ENCODE measurements at regions not wholly inside any gene's neighbourhood (a gene's known extent, or its start where the extent isn't known, plus 50 kb on each side); places are given as distances from the start of the nearest gene placed in this dataset.

GRCh38 chr10:131406676-131407392, 95.3 kb upstream of the TCERG1L start:
- intact Hi-C loops (cut with micrococcal nuclease), result no loop called here
- H3K4me1 Mint-ChIP-seq, result no peaks in the 10 kb centered on the region
- no peak overlapping the region for H3K27ac Mint-ChIP-seq
- no peaks in the 10 kb centered on the region for H3K36me3 Mint-ChIP-seq (ENCODE audit: low read depth)
- DNase-seq, result no peak
- H3K4me3 Mint-ChIP-seq, result no peak overlapping the region
- H3K9me3 Mint-ChIP-seq, result no peaks in the 10 kb centered on the region
- H3K27me3 Mint-ChIP-seq, result no peaks in the 10 kb centered on the region

- H3K27ac Mint-ChIP-seq, result no peak overlapping the region
- intact Hi-C loops (cut with micrococcal nuclease), result no loop called here
- no peaks in the 10 kb centered on the region for H3K36me3 Mint-ChIP-seq (ENCODE audit: low read depth)
These were observed 107.2 kb upstream of the TCERG1L start for GRCh38 chr10:131418681-131419080.

GRCh38 chr10:131419797-131420196, 108.3 kb upstream of the TCERG1L start:
- Mint-ChIP-seq H3K27ac (no peak overlapping the region), H3K27me3 (no peaks in the 10 kb centered on the region), H3K36me3 (ENCODE audit: low read depth) (no peaks in the 10 kb centered on the region), H3K4me1 (no peaks in the 10 kb centered on the region), H3K9me3 (no peaks in the 10 kb centered on the region), H3K4me3 (no peak overlapping the region)
- intact Hi-C loops (cut with micrococcal nuclease), result no loop called here
- no peak for DNase-seq

More at GRCh38 chr10:131418681-131419080, 107.2 kb upstream of the TCERG1L start:
- DNase-seq, result no peak
- no peak overlapping the region for H3K4me3 Mint-ChIP-seq
- no peaks in the 10 kb centered on the region for H3K4me1 Mint-ChIP-seq
- H3K27me3 Mint-ChIP-seq, result no peaks in the 10 kb centered on the region
- H3K9me3 Mint-ChIP-seq, result no peaks in the 10 kb centered on the region

- Mint-ChIP-seq H3K9me3 (no peaks in the 10 kb centered on the region), H3K27ac (no peak overlapping the region), H3K4me3 (no peak overlapping the region), H3K36me3 (ENCODE audit: low read depth) (no peaks in the 10 kb centered on the region), H3K27me3 (no peaks in the 10 kb centered on the region), H3K4me1 (no peaks in the 10 kb centered on the region)
- no peak for DNase-seq
- intact Hi-C loops (cut with micrococcal nuclease), result no loop called here
These were observed 109.3 kb upstream of the TCERG1L start for GRCh38 chr10:131420867-131421266.

- no peak for DNase-seq
- Mint-ChIP-seq H3K27me3 (no peaks in the 10 kb centered on the region), H3K36me3 (ENCODE audit: low read depth) (no peaks in the 10 kb centered on the region), H3K4me3 (no peak overlapping the region), H3K9me3 (no peaks in the 10 kb centered on the region), H3K27ac (no peak overlapping the region), H3K4me1 (no peaks in the 10 kb centered on the region)
- intact Hi-C loops (cut with micrococcal nuclease), result no loop called here
These were observed 109.9 kb upstream of the TCERG1L start for GRCh38 chr10:131421381-131421780.

GRCh38 chr10:131422731-131423130, 111.2 kb upstream of the TCERG1L start:
- H3K27me3 Mint-ChIP-seq, result no peaks in the 10 kb centered on the region
- no peak overlapping the region for H3K27ac Mint-ChIP-seq
- no peak for DNase-seq
- H3K4me3 Mint-ChIP-seq, result no peak overlapping the region
- intact Hi-C loops (cut with micrococcal nuclease), result no loop called here
- no peaks in the 10 kb centered on the region for H3K36me3 Mint-ChIP-seq (ENCODE audit: low read depth)
- H3K9me3 Mint-ChIP-seq, result no peaks in the 10 kb centered on the region
- H3K4me1 Mint-ChIP-seq, result no peaks in the 10 kb centered on the region

- intact Hi-C loops (cut with micrococcal nuclease), result no loop called here
- Mint-ChIP-seq H3K36me3 (ENCODE audit: low read depth) (no peaks in the 10 kb centered on the region), H3K9me3 (no peaks in the 10 kb centered on the region), H3K4me3 (no peak overlapping the region), H3K27ac (no peak overlapping the region), H3K27me3 (no peaks in the 10 kb centered on the region), H3K4me1 (no peaks in the 10 kb centered on the region)
- no peak for DNase-seq
These were observed 112.5 kb upstream of the TCERG1L start for GRCh38 chr10:131424053-131424452.

- intact Hi-C loops (cut with micrococcal nuclease), result no loop called here
These were observed 113.4 kb upstream of the TCERG1L start for GRCh38 chr10:131424836-131425491.

GRCh38 chr10:131425752-131426533, 114.4 kb upstream of the TCERG1L start:
- H3K36me3 Mint-ChIP-seq (ENCODE audit: low read depth), result no peaks in the 10 kb centered on the region
- no peaks in the 10 kb centered on the region for H3K27me3 Mint-ChIP-seq
- intact Hi-C loops (cut with micrococcal nuclease), result no loop called here
- H3K27ac Mint-ChIP-seq, result no peak overlapping the region
- no peaks in the 10 kb centered on the region for H3K9me3 Mint-ChIP-seq
- no peaks in the 10 kb centered on the region for H3K4me1 Mint-ChIP-seq
- H3K4me3 Mint-ChIP-seq, result no peak overlapping the region
- no peak for DNase-seq

More at GRCh38 chr10:131424836-131425491, 113.4 kb upstream of the TCERG1L start:
- Mint-ChIP-seq H3K9me3 (no peaks in the 10 kb centered on the region), H3K4me3 (no peak overlapping the region), H3K36me3 (ENCODE audit: low read depth) (no peaks in the 10 kb centered on the region), H3K27me3 (no peaks in the 10 kb centered on the region), H3K27ac (no peak overlapping the region), H3K4me1 (no peaks in the 10 kb centered on the region)
- no peak for DNase-seq

- Mint-ChIP-seq H3K4me1 (no peaks in the 10 kb centered on the region), H3K9me3 (no peaks in the 10 kb centered on the region), H3K36me3 (ENCODE audit: low read depth) (no peaks in the 10 kb centered on the region), H3K4me3 (no peak overlapping the region), H3K27me3 (no peaks in the 10 kb centered on the region), H3K27ac (no peak overlapping the region)
- no peak for DNase-seq
- intact Hi-C loops (cut with micrococcal nuclease), result no loop called here
These were observed 115.0 kb upstream of the TCERG1L start for GRCh38 chr10:131426534-131426898.

GRCh38 chr10:131427281-131427680, 115.8 kb upstream of the TCERG1L start:
- no peaks in the 10 kb centered on the region for H3K27me3 Mint-ChIP-seq
- H3K4me1 Mint-ChIP-seq, result no peaks in the 10 kb centered on the region
- no peaks in the 10 kb centered on the region for H3K36me3 Mint-ChIP-seq (ENCODE audit: low read depth)
- DNase-seq, result no peak
- H3K4me3 Mint-ChIP-seq, result no peak overlapping the region
- H3K27ac Mint-ChIP-seq, result no peak overlapping the region
- intact Hi-C loops (cut with micrococcal nuclease), result no loop called here
- no peaks in the 10 kb centered on the region for H3K9me3 Mint-ChIP-seq

GRCh38 chr10:131427901-131428300, 116.4 kb upstream of the TCERG1L start:
- Mint-ChIP-seq H3K4me1 (no peaks in the 10 kb centered on the region), H3K27me3 (no peaks in the 10 kb centered on the region), H3K36me3 (ENCODE audit: low read depth) (no peaks in the 10 kb centered on the region), H3K4me3 (no peak overlapping the region), H3K27ac (no peak overlapping the region), H3K9me3 (no peaks in the 10 kb centered on the region)
- intact Hi-C loops (cut with micrococcal nuclease), result no loop called here
- DNase-seq, result no peak

- intact Hi-C loops (cut with micrococcal nuclease), result no loop called here
- no peak overlapping the region for H3K27ac Mint-ChIP-seq
- no peak for DNase-seq
- H3K9me3 Mint-ChIP-seq, result no peaks in the 10 kb centered on the region
- H3K27me3 Mint-ChIP-seq, result no peaks in the 10 kb centered on the region
- H3K4me3 Mint-ChIP-seq, result no peak overlapping the region
- no peaks in the 10 kb centered on the region for H3K36me3 Mint-ChIP-seq (ENCODE audit: low read depth)
- H3K4me1 Mint-ChIP-seq, result no peaks in the 10 kb centered on the region
These were observed 117.6 kb upstream of the TCERG1L start for GRCh38 chr10:131429141-131429540.

GRCh38 chr10:131429942-131430341, 118.4 kb upstream of the TCERG1L start:
- no peaks in the 10 kb centered on the region for H3K9me3 Mint-ChIP-seq
- intact Hi-C loops (cut with micrococcal nuclease), result no loop called here
- no peaks in the 10 kb centered on the region for H3K36me3 Mint-ChIP-seq (ENCODE audit: low read depth)
- no peaks in the 10 kb centered on the region for H3K4me1 Mint-ChIP-seq
- DNase-seq, result no peak
- H3K27ac Mint-ChIP-seq, result no peak overlapping the region
- H3K27me3 Mint-ChIP-seq, result no peaks in the 10 kb centered on the region
- H3K4me3 Mint-ChIP-seq, result no peak overlapping the region
